ENCODE measurements at regions not wholly inside any gene's neighbourhood (a gene's known extent, or its start where the extent isn't known, plus 50 kb on each side); places are given as distances from the start of the nearest gene placed in this dataset.

GRCh38 chr10:105885495-105885894, 1244.4 kb downstream of the SORCS3 start:
- BruUV-seq (replicated peaks), result no TSS peak
- no peak for ATAC-seq
- H3K4me3 ChIP-seq (ENCODE audit: low read depth in 2 of 2, low read length in 2 of 2), result no peak overlapping the region
- in situ Hi-C loops (cut with HindIII; ENCODE audit: low pct_unique_long_range_greater_than_20kb, low sequenced_read_pairs), result no loop called here
- no peak for TF ChIP-seq REST (IDR thresholded peaks at IDR 0.05; ENCODE audit: insufficient read depth in 1 of 2, low read depth in 2 of 2, low read length in 1 of 2)
- no peak for TF ChIP-seq POLR2AphosphoS5 (IDR thresholded peaks at IDR 0.05; ENCODE audit: low read depth, low read length)
- TF ChIP-seq TCF7L2 (IDR thresholded peaks at IDR 0.05; ENCODE audit: low read depth, low read length), result no peak
- no peaks in the 10 kb centered on the region for H3K27me3 ChIP-seq (ENCODE audit: control insufficient read depth, insufficient read depth, low read length)
- ChIA-PET POLR2A (no interaction called here), CTCF (no interaction called here)
- H3K27ac ChIP-seq (ENCODE audit: low read length), result no peak overlapping the region
- H3K36me3 ChIP-seq (ENCODE audit: control insufficient read depth, insufficient read depth, low read length), result no peaks in the 10 kb centered on the region
- H3K9me3 ChIP-seq (ENCODE audit: control insufficient read depth, insufficient read depth, low read depth, low read length), result 0 out of 2 replicates have a peak, but pooled peaks cover 6% of the 10 kb centered on the region
- intact Hi-C loops (cut with micrococcal nuclease; ENCODE audit: unreplicated experiment), result no loop called here
- DNase-seq (ENCODE audit: low read depth, low spot score), result no peak
- no peaks in the 10 kb centered on the region for H3K4me1 ChIP-seq (ENCODE audit: control insufficient read depth, insufficient read depth, low read length)

DNA sequence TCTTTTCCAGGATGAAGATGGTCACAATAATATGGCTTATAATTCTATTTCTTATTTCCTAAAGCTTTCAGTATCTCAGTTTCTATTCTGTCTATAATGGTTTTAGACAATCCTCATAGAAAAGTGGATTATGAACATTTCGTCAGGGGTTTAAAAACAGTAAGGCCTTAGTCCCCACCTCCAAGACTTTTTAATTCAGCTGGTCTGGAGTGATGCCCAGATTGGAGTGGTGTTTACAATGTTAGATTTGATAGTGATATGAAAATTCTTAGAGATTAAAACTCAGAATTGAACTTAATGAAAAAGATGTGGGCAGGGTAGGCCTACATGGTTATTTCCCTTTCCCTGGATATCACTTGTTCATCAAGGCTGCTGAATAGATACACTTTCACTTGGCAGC, 1238.3 kb downstream of the SORCS3 start:
- H3K4me3 ChIP-seq (ENCODE audit: low read depth in 2 of 2, low read length in 2 of 2), result no peak overlapping the region
- ChIA-PET POLR2A (no interaction called here), CTCF (no interaction called here)
- ATAC-seq, result no peak
- no peaks in the 10 kb centered on the region for H3K4me1 ChIP-seq (ENCODE audit: control insufficient read depth, insufficient read depth, low read length)
- no peaks in the 10 kb centered on the region for H3K9me3 ChIP-seq (ENCODE audit: control insufficient read depth, insufficient read depth, low read depth, low read length)
- TF ChIP-seq CTCF (IDR thresholded peaks at IDR 0.05) (no peak), POLR2AphosphoS5 (IDR thresholded peaks at IDR 0.05; ENCODE audit: low read depth, low read length) (no peak), SIN3A (IDR thresholded peaks at IDR 0.05; ENCODE audit: borderline replicate concordance, insufficient read depth, low read depth, low read length) (no peak), TCF7L2 (IDR thresholded peaks at IDR 0.05; ENCODE audit: low read depth, low read length) (no peak), REST (IDR thresholded peaks at IDR 0.05; ENCODE audit: insufficient read depth in 1 of 2, low read depth in 2 of 2, low read length in 1 of 2) (no peak)
- no peaks in the 10 kb centered on the region for H3K36me3 ChIP-seq (ENCODE audit: control insufficient read depth, insufficient read depth, low read length)
- BruUV-seq (replicated peaks), result no TSS peak
- DNase-seq (ENCODE audit: low read depth, low spot score), result no peak
- H3K27me3 ChIP-seq (ENCODE audit: control insufficient read depth, insufficient read depth, low read length), result no peaks in the 10 kb centered on the region
- no peak overlapping the region for H3K27ac ChIP-seq (ENCODE audit: low read length)
- intact Hi-C loops (cut with micrococcal nuclease; ENCODE audit: unreplicated experiment), result no loop called here
- in situ Hi-C loops (cut with HindIII; ENCODE audit: low pct_unique_long_range_greater_than_20kb, low sequenced_read_pairs), result no loop called here

Data from Panc1 (cell line).